ENCODE measurements at regions not wholly inside any gene's neighbourhood (a gene's known extent, or its start where the extent isn't known, plus 50 kb on each side); places are given as distances from the start of the nearest gene placed in this dataset.
"Not testable (repeated sequence)": the region's sequence is repeated elsewhere in the genome, so short reads cannot be mapped to it uniquely, and the experiment has no call there.

DNA sequence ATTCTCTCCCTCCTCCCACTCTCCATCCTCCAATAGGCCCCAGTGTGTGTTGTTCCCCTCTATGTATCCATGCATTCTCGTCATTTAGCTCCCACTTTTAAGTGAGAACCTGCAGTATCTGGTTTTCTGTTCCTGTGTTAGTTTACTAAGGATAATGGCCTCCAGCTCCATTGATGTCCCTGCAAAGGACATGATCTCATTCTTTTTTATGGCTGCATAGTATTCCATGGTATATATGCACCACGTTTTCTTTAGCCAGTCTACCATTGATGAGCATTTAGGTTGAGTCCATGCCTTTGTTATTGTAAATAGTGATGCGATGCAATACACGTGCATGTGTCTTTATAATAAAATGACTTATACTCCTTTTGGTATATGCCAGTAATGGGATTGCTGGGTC lies 100.3 kb upstream of the USP9X start:
- TF ChIP-seq, protein P1, sequence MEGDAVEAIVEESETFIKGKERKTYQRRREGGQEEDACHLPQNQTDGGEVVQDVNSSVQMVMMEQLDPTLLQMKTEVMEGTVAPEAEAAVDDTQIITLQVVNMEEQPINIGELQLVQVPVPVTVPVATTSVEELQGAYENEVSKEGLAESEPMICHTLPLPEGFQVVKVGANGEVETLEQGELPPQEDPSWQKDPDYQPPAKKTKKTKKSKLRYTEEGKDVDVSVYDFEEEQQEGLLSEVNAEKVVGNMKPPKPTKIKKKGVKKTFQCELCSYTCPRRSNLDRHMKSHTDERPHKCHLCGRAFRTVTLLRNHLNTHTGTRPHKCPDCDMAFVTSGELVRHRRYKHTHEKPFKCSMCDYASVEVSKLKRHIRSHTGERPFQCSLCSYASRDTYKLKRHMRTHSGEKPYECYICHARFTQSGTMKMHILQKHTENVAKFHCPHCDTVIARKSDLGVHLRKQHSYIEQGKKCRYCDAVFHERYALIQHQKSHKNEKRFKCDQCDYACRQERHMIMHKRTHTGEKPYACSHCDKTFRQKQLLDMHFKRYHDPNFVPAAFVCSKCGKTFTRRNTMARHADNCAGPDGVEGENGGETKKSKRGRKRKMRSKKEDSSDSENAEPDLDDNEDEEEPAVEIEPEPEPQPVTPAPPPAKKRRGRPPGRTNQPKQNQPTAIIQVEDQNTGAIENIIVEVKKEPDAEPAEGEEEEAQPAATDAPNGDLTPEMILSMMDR (conservative IDR thresholded peaks at IDR 0.05): no peak
- peaks cover 10% of the 10 kb centered on the region for H3K9me3 Mint-ChIP-seq
- H3K36me3 Mint-ChIP-seq: no peaks in the 10 kb centered on the region
- H3K27me3 Mint-ChIP-seq: no peaks in the 10 kb centered on the region
- no peaks in the 10 kb centered on the region for H3K4me1 Mint-ChIP-seq (ENCODE audit: unreplicated experiment)
- DNase-seq (ENCODE audit: extremely low spot score, unreplicated experiment): no peak
- no peak overlapping the region for H3K27ac Mint-ChIP-seq
- H3K4me3 Mint-ChIP-seq: no peak overlapping the region

DNA sequence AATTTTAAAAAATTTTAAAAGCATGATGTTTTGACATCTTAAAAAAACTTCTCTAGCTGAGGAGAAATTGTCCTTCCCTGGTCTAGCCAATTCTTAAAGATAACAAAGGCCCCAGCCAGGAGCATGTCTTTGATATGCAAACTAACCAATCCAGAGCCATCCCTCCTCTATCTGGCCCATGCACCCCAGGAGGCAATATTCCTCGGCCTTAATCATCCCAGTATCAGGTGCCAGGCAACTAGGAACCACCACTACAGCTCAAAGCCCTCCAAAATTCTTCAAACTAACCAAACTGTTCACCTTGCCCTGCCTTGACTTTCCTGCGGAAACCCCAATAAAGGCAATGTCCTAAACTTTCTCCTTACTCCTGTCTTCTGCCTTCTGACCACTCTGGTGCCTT lies 97.8 kb upstream of the USP9X start:
- Mint-ChIP-seq H3K27ac (no peak overlapping the region), H3K4me3 (no peak overlapping the region), H3K27me3 (no peaks in the 10 kb centered on the region), H3K4me1 (ENCODE audit: unreplicated experiment) (no peaks in the 10 kb centered on the region), H3K36me3 (no peaks in the 10 kb centered on the region), H3K9me3 (peaks cover 10% of the 10 kb centered on the region)
- TF ChIP-seq, protein P1 (conservative IDR thresholded peaks at IDR 0.05): no peak
- DNase-seq (ENCODE audit: extremely low spot score, unreplicated experiment): no peak

DNA sequence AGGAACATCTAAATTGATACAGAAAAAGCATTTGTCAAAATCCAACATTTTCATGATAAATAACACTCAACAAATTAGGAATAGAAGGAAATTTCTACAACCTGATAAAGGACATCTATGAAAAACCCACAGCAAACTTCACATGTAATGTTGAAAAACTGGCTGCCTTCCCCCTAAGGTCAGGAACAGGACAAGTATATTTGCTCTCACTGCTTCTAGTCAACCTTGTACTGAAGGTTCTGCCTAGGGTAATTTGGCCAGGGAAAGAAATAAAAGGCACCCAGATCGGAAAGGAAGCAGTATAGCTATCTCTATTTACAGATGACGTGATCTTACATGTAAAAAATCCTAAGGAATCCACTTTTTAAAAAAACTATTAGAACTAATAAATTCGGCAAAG lies 97.1 kb upstream of the USP9X start:
- DNase-seq (ENCODE audit: extremely low spot score, unreplicated experiment): no peak
- TF ChIP-seq, protein P1 (conservative IDR thresholded peaks at IDR 0.05): no peak
- Mint-ChIP-seq H3K27ac (no peak overlapping the region), H3K27me3 (no peaks in the 10 kb centered on the region), H3K36me3 (no peaks in the 10 kb centered on the region), H3K9me3 (peaks cover 7% of the 10 kb centered on the region), H3K4me3 (no peak overlapping the region), H3K4me1 (ENCODE audit: unreplicated experiment) (no peaks in the 10 kb centered on the region)

DNA sequence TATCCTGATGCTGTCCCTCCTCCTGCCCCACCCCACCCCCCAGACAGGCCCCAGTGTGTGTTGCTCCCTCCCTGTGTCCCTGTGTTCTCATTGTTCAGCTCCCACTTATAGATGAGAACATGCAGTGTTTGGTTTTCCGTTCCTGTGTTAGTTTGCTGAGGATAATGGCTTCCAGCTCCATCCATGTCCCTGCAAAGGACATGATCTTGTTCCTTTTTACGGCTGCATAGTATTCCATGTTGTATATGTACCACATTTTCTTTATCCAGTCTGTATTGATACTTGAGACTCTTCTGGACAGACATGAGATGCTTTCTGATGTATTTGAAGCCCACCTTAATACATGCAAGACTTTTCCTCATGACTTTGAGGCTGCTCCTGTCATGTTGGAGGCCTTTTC lies 91.8 kb upstream of the USP9X start:
- DNase-seq (ENCODE audit: extremely low spot score, unreplicated experiment); H3K27me3 Mint-ChIP-seq; H3K27ac Mint-ChIP-seq; H3K4me3 Mint-ChIP-seq; H3K36me3 Mint-ChIP-seq; H3K4me1 Mint-ChIP-seq (ENCODE audit: unreplicated experiment): not testable (repeated sequence)
- peaks cover 20% of the 10 kb centered on the region for H3K9me3 Mint-ChIP-seq

DNA sequence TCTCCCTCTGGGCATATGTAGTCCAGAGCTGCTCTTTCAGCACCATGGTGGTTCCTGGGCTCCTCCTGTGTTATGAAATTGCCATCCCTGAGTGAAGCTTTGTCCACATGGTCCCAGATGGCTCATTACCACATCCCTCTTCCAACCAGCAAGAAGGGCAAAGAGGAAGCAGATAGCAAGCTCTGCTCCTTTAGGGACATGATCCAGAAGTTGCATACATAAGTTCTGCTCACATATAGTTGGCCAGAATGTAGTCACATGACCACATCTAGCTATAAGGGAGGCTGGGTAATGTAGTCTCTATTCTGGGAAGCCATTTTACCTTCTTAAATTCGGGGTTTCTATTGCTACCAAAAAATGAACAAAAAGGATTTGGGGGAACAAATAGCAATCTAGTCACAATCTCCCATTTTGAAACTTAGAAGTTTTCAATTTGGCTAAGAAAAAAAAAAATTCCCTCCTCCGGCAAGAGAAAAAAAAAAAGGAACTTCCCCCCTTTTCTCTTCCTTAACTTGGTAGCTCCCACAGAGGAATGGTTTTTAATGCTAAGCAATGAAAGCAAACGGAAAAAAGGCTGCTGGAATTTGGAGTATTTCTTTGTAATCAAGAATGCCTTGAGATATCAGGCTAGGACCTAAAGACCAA lies 88.2 kb upstream of the USP9X start:
- no peak for DNase-seq (ENCODE audit: extremely low spot score, unreplicated experiment)
- H3K27ac Mint-ChIP-seq: peak overlapping the region; percentile 75
- H3K27me3 Mint-ChIP-seq: no peaks in the 10 kb centered on the region
- TF ChIP-seq, protein P1 (conservative IDR thresholded peaks at IDR 0.05): no peak
- H3K36me3 Mint-ChIP-seq: no peaks in the 10 kb centered on the region
- H3K4me1 Mint-ChIP-seq (ENCODE audit: unreplicated experiment): peaks cover 9% of the 10 kb centered on the region
- H3K9me3 Mint-ChIP-seq: peaks cover 16% of the 10 kb centered on the region
- H3K4me3 Mint-ChIP-seq: peak overlapping the region; percentile 79

DNA sequence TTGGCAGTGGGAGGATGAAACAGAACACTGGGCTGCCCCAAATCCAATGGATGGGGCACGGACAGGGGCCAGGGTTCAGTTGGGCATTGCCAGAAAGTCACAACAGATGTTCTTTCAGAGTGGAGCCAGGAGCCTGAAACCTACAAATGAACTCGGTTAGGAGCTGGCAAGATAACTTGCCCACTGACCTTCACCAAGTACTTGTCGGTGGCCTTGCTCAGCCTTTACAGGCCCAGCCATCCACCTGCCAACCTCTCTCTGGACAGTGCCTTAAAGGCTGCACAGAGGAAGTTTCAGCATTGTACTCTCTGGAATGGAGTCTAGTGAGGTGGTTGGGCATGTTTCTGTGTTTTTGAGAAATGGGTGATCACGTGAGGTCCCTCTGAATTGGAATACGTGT lies 87.1 kb upstream of the USP9X start:
- DNase-seq (ENCODE audit: extremely low spot score, unreplicated experiment): no peak
- H3K27me3 Mint-ChIP-seq: no peaks in the 10 kb centered on the region
- peaks cover 14% of the 10 kb centered on the region for H3K4me1 Mint-ChIP-seq (ENCODE audit: unreplicated experiment)
- H3K36me3 Mint-ChIP-seq: no peaks in the 10 kb centered on the region
- no peak overlapping the region for H3K27ac Mint-ChIP-seq
- peaks cover 16% of the 10 kb centered on the region for H3K9me3 Mint-ChIP-seq
- H3K4me3 Mint-ChIP-seq: no peak overlapping the region
- TF ChIP-seq, protein P1 (conservative IDR thresholded peaks at IDR 0.05): no peak

All from type B pancreatic cell (in vitro differentiated cells).